H1 (cell line): ENCODE measurements at regions not wholly inside any gene's neighbourhood (a gene's known extent, or its start where the extent isn't known, plus 50 kb on each side); places are given as distances from the start of the nearest gene placed in this dataset.

Experiments
- CTCF ChIA-PET: fragments of 300-600 bp; sonication (Branson Sonifier 250); formaldehyde crosslinking; loops from one replicate; lab custom pipeline; 2021; ENCODE audit not compliant: partially characterized antibody; lab: Charles Lee
- POLR2A ChIA-PET: fragments of 300-600 bp; sonication (Branson Sonifier 250); formaldehyde crosslinking; loops from one replicate; lab custom pipeline; 2021; ENCODE audit warnings: inconsistent platforms; ENCODE audit not compliant: partially characterized antibody; lab: Charles Lee
- DNase-seq, 2 experiments: peaks; one replicate each; pipeline versions ENCODE4 v3.0.0 to v3.0.0-alpha.2; 2010 to 2022; ENCODE audit warnings: low spot score in 2 of 2, low read depth in 1 of 2, mixed read lengths in 1 of 2
- FAIRE-seq: peaks from 2 replicates; lab custom pipeline; 2011; peaks lifted over from hg19 to GRCh38; lab: Jason Lieb, UNC
- H2AFZ ChIP-seq: 2 replicates; pipeline ENCODE4 v1.8.1; 2012; ENCODE audit warnings: low read length, inconsistent platforms
- H2AK5ac ChIP-seq: 2 replicates; pipeline ENCODE4 v1.6.1; 2013; ENCODE audit warnings: low read depth, low read length
- H2BK120ac ChIP-seq: replicated peaks from 2 replicates; pipeline ENCODE3; 2013; ENCODE audit warnings: low read depth, low read length, inconsistent platforms
- H2BK12ac ChIP-seq: 2 replicates; pipeline ENCODE4 v1.6.1; 2013; ENCODE audit warnings: low read depth, low read length
- H2BK15ac ChIP-seq: 2 replicates; pipeline ENCODE4 v1.6.1; 2013; ENCODE audit warnings: low read length
- H2BK20ac ChIP-seq: 2 replicates; pipeline ENCODE4 v1.6.1; 2013; ENCODE audit warnings: low read length
- H2BK5ac ChIP-seq: 2 replicates; pipeline ENCODE4 v1.6.1; 2013; ENCODE audit warnings: low read depth, low read length
- H3K14ac ChIP-seq: 2 replicates; pipeline ENCODE4 v1.6.1; 2013; ENCODE audit warnings: inconsistent platforms; ENCODE audit not compliant: insufficient read length
- H3K18ac ChIP-seq: 2 replicates; pipeline ENCODE4 v1.6.1; 2013; ENCODE audit warnings: low read length; ENCODE audit errors: extremely low read depth
- H3K23ac ChIP-seq: 2 replicates; pipeline ENCODE4 v1.6.1; 2013; ENCODE audit warnings: inconsistent platforms; ENCODE audit not compliant: insufficient read length
- H3K23me2 ChIP-seq: 2 replicates; pipeline ENCODE4 v1.6.1; 2013; ENCODE audit warnings: low read depth, low read length
- H3K27ac ChIP-seq: 2 replicates; pipeline ENCODE4 v1.6.1; 2011; ENCODE audit warnings: low read depth, low read length, inconsistent platforms
- H3K27me3 ChIP-seq, 4 experiments: replicated peaks in 1 of 4; 1 replicate in 1 of 4; 2 replicates in 3 of 4; pipeline versions ENCODE4 v1.6.1 to v1.8.1; 2011 to 2013; ENCODE audit warnings: low read length in 3 of 4, mild to moderate bottlenecking in 3 of 4, inconsistent platforms in 2 of 4, mixed read lengths in 2 of 4, moderate library complexity in 1 of 4; ENCODE audit not compliant: control insufficient read depth in 3 of 4, insufficient read depth in 3 of 4; ENCODE audit errors: extremely low read depth in 1 of 4
- H3K36me3 ChIP-seq, 4 experiments: 2 replicates each; pipeline versions ENCODE4 v1.6.1 to v1.8.1; 2011 to 2013; ENCODE audit warnings: mild to moderate bottlenecking in 4 of 4, low read length in 3 of 4, moderate library complexity in 2 of 4, control low read depth in 1 of 4, inconsistent platforms in 1 of 4; ENCODE audit not compliant: insufficient read depth in 4 of 4, control insufficient read depth in 2 of 4
- H3K4ac ChIP-seq: replicated peaks from 2 replicates; pipeline ENCODE3; 2013; ENCODE audit warnings: low read length, low read depth, mixed read lengths, inconsistent platforms; ENCODE audit not compliant: insufficient read length
- H3K4me1 ChIP-seq, 4 experiments: replicated peaks in 1 of 4; 1 replicate in 1 of 4; 2 replicates in 3 of 4; pipeline versions ENCODE4 v1.6.1 to v1.8.1; 2011 to 2013; ENCODE audit warnings: low read length in 3 of 4, inconsistent platforms in 2 of 4, mixed read lengths in 1 of 4; ENCODE audit not compliant: insufficient read depth in 4 of 4, control insufficient read depth in 3 of 4
- H3K4me2 ChIP-seq, 2 experiments: 2 replicates each; pipeline versions ENCODE4 v1.6.1 to v1.8.1; 2011 to 2013; ENCODE audit warnings: low read depth in 2 of 2, low read length in 2 of 2, control low read depth in 1 of 2, inconsistent platforms in 1 of 2, mild to moderate bottlenecking in 1 of 2; ENCODE audit not compliant: insufficient read depth in 1 of 2
- H3K4me3 ChIP-seq, 4 experiments: fragments of 200-600, 300-600 bp in 1 of 4; sonication (generic), shearing (Covaris generic), sonication (Bioruptor Twin) in 1 of 4; 2 replicates each; pipeline versions ENCODE4 v1.5.1 to v1.8.1; 2011 to 2016; ENCODE audit warnings: low read length in 4 of 4, low read depth in 3 of 4, control low read depth in 2 of 4, inconsistent platforms in 2 of 4, mild to moderate bottlenecking in 2 of 4, mixed read lengths in 1 of 4, moderate library complexity in 1 of 4; ENCODE audit not compliant: insufficient read depth in 2 of 4; ENCODE audit errors: extremely low read depth in 1 of 4
- H3K56ac ChIP-seq: replicated peaks from 2 replicates; pipeline ENCODE3; 2013; ENCODE audit warnings: low read depth, mild to moderate bottlenecking, mixed read lengths, low read length, inconsistent platforms; ENCODE audit not compliant: insufficient read length
- H3K79me1 ChIP-seq: 2 replicates; pipeline ENCODE4 v1.6.1; 2013; ENCODE audit warnings: low read depth, low read length, control low read depth
- H3K79me2 ChIP-seq, 2 experiments: 2 replicates each; pipeline versions ENCODE4 v1.6.1 to v1.8.1; 2012 to 2013; ENCODE audit warnings: low read length in 2 of 2, mild to moderate bottlenecking in 2 of 2, inconsistent platforms in 1 of 2; ENCODE audit not compliant: insufficient read depth in 2 of 2, control insufficient read depth in 1 of 2
- H3K9ac ChIP-seq, 4 experiments: replicated peaks in 1 of 4; 1 replicate in 1 of 4; 2 replicates in 3 of 4; pipeline versions ENCODE4 v1.6.1 to v1.8.1; 2011 to 2013; ENCODE audit warnings: low read depth in 3 of 4, low read length in 3 of 4, control low read depth in 2 of 4, mild to moderate bottlenecking in 2 of 4, moderate library complexity in 2 of 4, inconsistent platforms in 1 of 4; ENCODE audit errors: extremely low read depth in 1 of 4
- H3K9me3 ChIP-seq, 2 experiments: 2 replicates each; pipeline versions ENCODE4 v1.6.1 to v1.8.1; 2012 to 2013; ENCODE audit warnings: mild to moderate bottlenecking in 2 of 2, moderate library complexity in 2 of 2, control low read depth in 1 of 2, inconsistent platforms in 1 of 2, low read depth in 1 of 2, low read length in 1 of 2, mixed read lengths in 1 of 2; ENCODE audit not compliant: insufficient read depth in 2 of 2
- H4K20me1 ChIP-seq, 2 experiments: replicated peaks in 1 of 2; 2 replicates each; pipeline versions ENCODE3 to v1.8.1; 2011 to 2013; ENCODE audit warnings: inconsistent platforms in 2 of 2, low read length in 2 of 2, mild to moderate bottlenecking in 1 of 2; ENCODE audit not compliant: insufficient read depth in 2 of 2, control insufficient read depth in 1 of 2
- H4K5ac ChIP-seq: 2 replicates; pipeline ENCODE4 v1.6.1; 2013; ENCODE audit warnings: low read length, low read depth, mixed read lengths, inconsistent platforms; ENCODE audit not compliant: insufficient read length
- H4K8ac ChIP-seq: 2 replicates; pipeline ENCODE4 v1.8.0; 2013; ENCODE audit warnings: mild to moderate bottlenecking, moderate library complexity, low read length, inconsistent platforms; ENCODE audit not compliant: insufficient read depth; ENCODE audit errors: extremely low read depth
- H4K91ac ChIP-seq: replicated peaks from 2 replicates; pipeline ENCODE3; 2013; ENCODE audit warnings: low read length, mixed read lengths, inconsistent platforms; ENCODE audit not compliant: insufficient read length
- ATF3 ChIP-seq: IDR thresholded peaks from 2 replicates; pipeline ENCODE4 v1.6.1; 2011; ENCODE audit warnings: low read depth, mild to moderate bottlenecking, low read length; ENCODE audit not compliant: insufficient read depth
- CEBPB ChIP-seq: IDR thresholded peaks from 2 replicates; pipeline ENCODE4 v1.6.1; 2012; ENCODE audit warnings: low read depth, low read length
- E2F6 ChIP-seq: IDR thresholded peaks from 2 replicates; pipeline ENCODE4 v1.6.1; 2012; ENCODE audit warnings: inconsistent platforms
- FOSL1 ChIP-seq: IDR thresholded peaks from 2 replicates; pipeline ENCODE4 v1.6.1; 2011; ENCODE audit warnings: mild to moderate bottlenecking, low read depth, low read length, moderate library complexity; ENCODE audit not compliant: insufficient read depth
- GTF2F1 ChIP-seq: IDR thresholded peaks from 2 replicates; pipeline ENCODE4 v1.6.1; 2012; ENCODE audit warnings: low read depth, low read length, improper control_type of control experiment, borderline replicate concordance
- HDAC6 ChIP-seq: IDR thresholded peaks from one replicate; pipeline ENCODE4 v1.7.1; 2012; ENCODE audit warnings: low read depth, mild to moderate bottlenecking, inconsistent platforms, low read length, moderate library complexity
- MAX ChIP-seq: IDR thresholded peaks from 2 replicates; pipeline ENCODE4 v1.6.1; 2012; ENCODE audit warnings: inconsistent platforms
- SIRT6 ChIP-seq: IDR thresholded peaks from one replicate; pipeline ENCODE4 v1.7.1; 2012; ENCODE audit warnings: low read length, inconsistent platforms
- SP4 ChIP-seq: IDR thresholded peaks from 2 replicates; pipeline ENCODE4 v1.6.1; 2012; ENCODE audit warnings: low read length, inconsistent platforms
- SUZ12 ChIP-seq: fragments of 200-600 bp; sonication (generic); IDR thresholded peaks from 2 replicates; pipeline ENCODE4 v1.6.1; 2012; ENCODE audit warnings: mild to moderate bottlenecking, inconsistent platforms, low read length, moderate library complexity, mixed read lengths
- TAF1 ChIP-seq: IDR thresholded peaks from 2 replicates; pipeline ENCODE4 v1.6.1; 2011; ENCODE audit warnings: mild to moderate bottlenecking, low read depth, low read length
- TBP ChIP-seq: IDR thresholded peaks from 2 replicates; pipeline ENCODE4 v1.6.1; 2011; ENCODE audit warnings: low read depth, low read length, improper control_type of control experiment
- TEAD4 ChIP-seq: IDR thresholded peaks from 2 replicates; pipeline ENCODE4 v1.6.1; 2012; ENCODE audit warnings: low read depth, low read length, inconsistent platforms, mixed read lengths
- WGBS, 2 experiments: shearing (Covaris generic) in 1 of 2; methylation state at CpG; one replicate each; pipeline versions ENCODE4 v1.1.6 to v1.1.7; 2013 to 2015; ENCODE audit warnings: low lambda C conversion rate in 2 of 2, mixed read lengths in 2 of 2, inconsistent platforms in 1 of 2, low coverage in 1 of 2, missing lambda C conversion rate in 1 of 2; ENCODE audit not compliant: insufficient replicate concordance in 2 of 2, insufficient coverage in 1 of 2, insufficient read length in 1 of 2; ENCODE audit errors: extremely low coverage in 1 of 2, missing lambda C conversion rate in 1 of 2; 5-methylcytosine and 5-hydroxymethylcytosine counted together

- DNase-seq (no peak), FAIRE-seq (no peak)
- H2BK20ac ChIP-seq, result no peak overlapping the region; the same call in 1 of the 2 replicates
- H2AK5ac ChIP-seq, result no peak overlapping the region
- H3K4me3 ChIP-seq, result no peak overlapping the region
- H2BK15ac ChIP-seq, result no peak overlapping the region
- ChIA-PET CTCF (interaction anchor here (1.3 to 3.2 kb wide), 4 partner anchors 10 to 322 kb away, joined by 4 to 22 read pairs (median 5); no protein-coding TSS in a partner anchor), POLR2A (no interaction called here)
- H4K8ac ChIP-seq, result no peak overlapping the region
- no peak overlapping the region for H2BK12ac ChIP-seq
- H3K56ac ChIP-seq, result no peak overlapping the region
- H3K9me3 ChIP-seq, result no peaks in the 10 kb centered on the region
- H3K4me1 ChIP-seq, result no peaks in the 10 kb centered on the region
- no peaks in the 10 kb centered on the region for H3K79me1 ChIP-seq
- no peak overlapping the region for H3K27ac ChIP-seq
- H3K79me2 ChIP-seq, result no peaks in the 10 kb centered on the region
- no peak overlapping the region for H3K14ac ChIP-seq
- peaks cover 2% of the 10 kb centered on the region; the same call in 1 of the 2 replicates for H3K23me2 ChIP-seq
- 94 to 100% methylated on average over 1 to 4 of the region's 4 CpGs for WGBS, 2 experiments
- H4K5ac ChIP-seq, result no peak overlapping the region
- no peak overlapping the region for H2BK120ac ChIP-seq
- H2AFZ ChIP-seq, result no peak overlapping the region
- H3K9ac ChIP-seq, result no peak overlapping the region; a peak in 1 of 7 replicates
- no peaks in the 10 kb centered on the region for H4K20me1 ChIP-seq
- no peak overlapping the region for H3K23ac ChIP-seq
- H3K4ac ChIP-seq, result no peak overlapping the region
- H3K18ac ChIP-seq, result no peak overlapping the region
- no peak overlapping the region for H4K91ac ChIP-seq
- no peaks in the 10 kb centered on the region for H3K27me3 ChIP-seq
- no peaks in the 10 kb centered on the region for H3K36me3 ChIP-seq
- H3K4me2 ChIP-seq, result no peak overlapping the region
- no peak overlapping the region for H2BK5ac ChIP-seq
- TF ChIP-seq TEAD4, result no peak
- TF ChIP-seq TAF1, result no peak
- no peak for TF ChIP-seq SUZ12
- TF ChIP-seq MAX, result no peak
- TF ChIP-seq HDAC6, result no peak
- TF ChIP-seq E2F6, result no peak
- TF ChIP-seq CEBPB, result no peak
- no peak for TF ChIP-seq ATF3
- TF ChIP-seq TBP, result no peak
- TF ChIP-seq FOSL1, result no peak
- TF ChIP-seq SIRT6, result no peak
- TF ChIP-seq GTF2F1, result no peak
- no peak for TF ChIP-seq SP4
Measured at GRCh38 chr3:46105306-46105919, 78.1 kb upstream of the XCR1 start.
